ENCODE measurements at regions not wholly inside any gene's neighbourhood (a gene's known extent, or its start where the extent isn't known, plus 50 kb on each side); places are given as distances from the start of the nearest gene placed in this dataset.

- no peak overlapping the region for H3K4me3 ChIP-seq
- no peak for TF ChIP-seq CTCF (IDR thresholded peaks at IDR 0.05; ENCODE audit: borderline replicate concordance)
- no peak for DNase-seq
- H3K27me3 ChIP-seq (ENCODE audit: low read depth), result no peaks in the 10 kb centered on the region
- H3K4me1 ChIP-seq, result no peaks in the 10 kb centered on the region
- no peak overlapping the region for H3K27ac ChIP-seq (replicated peaks)
- intact Hi-C loops (cut with micrococcal nuclease), result no loop called here
- no peaks in the 10 kb centered on the region for H3K36me3 ChIP-seq
- H3K9me3 ChIP-seq (replicated peaks), result no peaks in the 10 kb centered on the region
These were observed 100.2 kb upstream of the GRIA3 start for GRCh38 chrX:123083924-123084323.

- H3K36me3 ChIP-seq, result no peaks in the 10 kb centered on the region
- TF ChIP-seq CTCF (IDR thresholded peaks at IDR 0.05; ENCODE audit: borderline replicate concordance), result no peak
- no peak for DNase-seq
- no peak overlapping the region for H3K27ac ChIP-seq (replicated peaks)
- H3K4me1 ChIP-seq, result no peaks in the 10 kb centered on the region
- intact Hi-C loops (cut with micrococcal nuclease), result no loop called here
- H3K4me3 ChIP-seq, result no peak overlapping the region
- H3K27me3 ChIP-seq (ENCODE audit: low read depth), result no peaks in the 10 kb centered on the region
- no peaks in the 10 kb centered on the region for H3K9me3 ChIP-seq (replicated peaks)
These were observed 99.3 kb upstream of the GRIA3 start for GRCh38 chrX:123084797-123085196.

GRCh38 chrX:123085311-123085940, 98.7 kb upstream of the GRIA3 start:
- no peak overlapping the region for H3K4me3 ChIP-seq
- intact Hi-C loops (cut with micrococcal nuclease), result no loop called here
- no peak overlapping the region for H3K27ac ChIP-seq (replicated peaks)
- H3K36me3 ChIP-seq, result no peaks in the 10 kb centered on the region
- no peak for TF ChIP-seq CTCF (IDR thresholded peaks at IDR 0.05; ENCODE audit: borderline replicate concordance)
- no peaks in the 10 kb centered on the region for H3K4me1 ChIP-seq
- H3K27me3 ChIP-seq (ENCODE audit: low read depth), result no peaks in the 10 kb centered on the region
- no peak for DNase-seq
- H3K9me3 ChIP-seq (replicated peaks), result no peaks in the 10 kb centered on the region

- no peak for DNase-seq
- no peaks in the 10 kb centered on the region for H3K4me1 ChIP-seq
- no peaks in the 10 kb centered on the region for H3K36me3 ChIP-seq
- H3K27ac ChIP-seq (replicated peaks), result no peak overlapping the region
- H3K27me3 ChIP-seq (ENCODE audit: low read depth), result no peaks in the 10 kb centered on the region
- H3K9me3 ChIP-seq (replicated peaks), result no peaks in the 10 kb centered on the region
- TF ChIP-seq CTCF (IDR thresholded peaks at IDR 0.05; ENCODE audit: borderline replicate concordance), result no peak
- H3K4me3 ChIP-seq, result no peak overlapping the region
- intact Hi-C loops (cut with micrococcal nuclease), result no loop called here
These were observed 97.3 kb upstream of the GRIA3 start for GRCh38 chrX:123086768-123087167.

- no peaks in the 10 kb centered on the region for H3K27me3 ChIP-seq (ENCODE audit: low read depth)
- no peaks in the 10 kb centered on the region for H3K4me1 ChIP-seq
- DNase-seq, result no peak
- H3K9me3 ChIP-seq (replicated peaks), result no peaks in the 10 kb centered on the region
- H3K36me3 ChIP-seq, result no peaks in the 10 kb centered on the region
- H3K4me3 ChIP-seq, result no peak overlapping the region
- TF ChIP-seq CTCF (IDR thresholded peaks at IDR 0.05; ENCODE audit: borderline replicate concordance), result no peak
- no peak overlapping the region for H3K27ac ChIP-seq (replicated peaks)
- intact Hi-C loops (cut with micrococcal nuclease), result no loop called here
These were observed 96.8 kb upstream of the GRIA3 start for GRCh38 chrX:123087326-123087725.

Measured in left ventricle myocardium inferior (tissue), 1 donor.